H1 (cell line): ENCODE measurements at regions not wholly inside any gene's neighbourhood (a gene's known extent, or its start where the extent isn't known, plus 50 kb on each side); places are given as distances from the start of the nearest gene placed in this dataset.
A peak's percentile ranks its signal among the peaks of the same experiment; 100 is the strongest.

Source experiments
- CTCF ChIA-PET: fragments of 300-600 bp; sonication (Branson Sonifier 250); formaldehyde crosslinking; loops from one replicate; lab custom pipeline; 2021; ENCODE audit not compliant: partially characterized antibody; lab: Charles Lee
- POLR2A ChIA-PET: fragments of 300-600 bp; sonication (Branson Sonifier 250); formaldehyde crosslinking; loops from one replicate; lab custom pipeline; 2021; ENCODE audit warnings: inconsistent platforms; ENCODE audit not compliant: partially characterized antibody; lab: Charles Lee
- DNase-seq, 2 experiments: peaks; one replicate each; pipeline versions ENCODE4 v3.0.0 to v3.0.0-alpha.2; 2010 to 2022; ENCODE audit warnings: low spot score in 2 of 2, low read depth in 1 of 2, mixed read lengths in 1 of 2
- FAIRE-seq: peaks from 2 replicates; lab custom pipeline; 2011; peaks lifted over from hg19 to GRCh38; lab: Jason Lieb, UNC
- H2AFZ ChIP-seq: 2 replicates; pipeline ENCODE4 v1.8.1; 2012; ENCODE audit warnings: low read length, inconsistent platforms
- H2AK5ac ChIP-seq: 2 replicates; pipeline ENCODE4 v1.6.1; 2013; ENCODE audit warnings: low read depth, low read length
- H2BK120ac ChIP-seq: replicated peaks from 2 replicates; pipeline ENCODE3; 2013; ENCODE audit warnings: low read depth, low read length, inconsistent platforms
- H2BK12ac ChIP-seq: 2 replicates; pipeline ENCODE4 v1.6.1; 2013; ENCODE audit warnings: low read depth, low read length
- H2BK15ac ChIP-seq: 2 replicates; pipeline ENCODE4 v1.6.1; 2013; ENCODE audit warnings: low read length
- H2BK20ac ChIP-seq: 2 replicates; pipeline ENCODE4 v1.6.1; 2013; ENCODE audit warnings: low read length
- H2BK5ac ChIP-seq: 2 replicates; pipeline ENCODE4 v1.6.1; 2013; ENCODE audit warnings: low read depth, low read length
- H3K14ac ChIP-seq: 2 replicates; pipeline ENCODE4 v1.6.1; 2013; ENCODE audit warnings: inconsistent platforms; ENCODE audit not compliant: insufficient read length
- H3K18ac ChIP-seq: 2 replicates; pipeline ENCODE4 v1.6.1; 2013; ENCODE audit warnings: low read length; ENCODE audit errors: extremely low read depth
- H3K23ac ChIP-seq: 2 replicates; pipeline ENCODE4 v1.6.1; 2013; ENCODE audit warnings: inconsistent platforms; ENCODE audit not compliant: insufficient read length
- H3K23me2 ChIP-seq: 2 replicates; pipeline ENCODE4 v1.6.1; 2013; ENCODE audit warnings: low read depth, low read length
- H3K27ac ChIP-seq: 2 replicates; pipeline ENCODE4 v1.6.1; 2011; ENCODE audit warnings: low read depth, low read length, inconsistent platforms
- H3K27me3 ChIP-seq, 4 experiments: replicated peaks in 1 of 4; 1 replicate in 1 of 4; 2 replicates in 3 of 4; pipeline versions ENCODE4 v1.6.1 to v1.8.1; 2011 to 2013; ENCODE audit warnings: low read length in 3 of 4, mild to moderate bottlenecking in 3 of 4, inconsistent platforms in 2 of 4, mixed read lengths in 2 of 4, moderate library complexity in 1 of 4; ENCODE audit not compliant: control insufficient read depth in 3 of 4, insufficient read depth in 3 of 4; ENCODE audit errors: extremely low read depth in 1 of 4
- H3K36me3 ChIP-seq, 4 experiments: 2 replicates each; pipeline versions ENCODE4 v1.6.1 to v1.8.1; 2011 to 2013; ENCODE audit warnings: mild to moderate bottlenecking in 4 of 4, low read length in 3 of 4, moderate library complexity in 2 of 4, control low read depth in 1 of 4, inconsistent platforms in 1 of 4; ENCODE audit not compliant: insufficient read depth in 4 of 4, control insufficient read depth in 2 of 4
- H3K4ac ChIP-seq: replicated peaks from 2 replicates; pipeline ENCODE3; 2013; ENCODE audit warnings: low read length, low read depth, mixed read lengths, inconsistent platforms; ENCODE audit not compliant: insufficient read length
- H3K4me1 ChIP-seq, 4 experiments: replicated peaks in 1 of 4; 1 replicate in 1 of 4; 2 replicates in 3 of 4; pipeline versions ENCODE4 v1.6.1 to v1.8.1; 2011 to 2013; ENCODE audit warnings: low read length in 3 of 4, inconsistent platforms in 2 of 4, mixed read lengths in 1 of 4; ENCODE audit not compliant: insufficient read depth in 4 of 4, control insufficient read depth in 3 of 4
- H3K4me2 ChIP-seq, 2 experiments: 2 replicates each; pipeline versions ENCODE4 v1.6.1 to v1.8.1; 2011 to 2013; ENCODE audit warnings: low read depth in 2 of 2, low read length in 2 of 2, control low read depth in 1 of 2, inconsistent platforms in 1 of 2, mild to moderate bottlenecking in 1 of 2; ENCODE audit not compliant: insufficient read depth in 1 of 2
- H3K4me3 ChIP-seq, 4 experiments: fragments of 200-600, 300-600 bp in 1 of 4; sonication (generic), shearing (Covaris generic), sonication (Bioruptor Twin) in 1 of 4; 2 replicates each; pipeline versions ENCODE4 v1.5.1 to v1.8.1; 2011 to 2016; ENCODE audit warnings: low read length in 4 of 4, low read depth in 3 of 4, control low read depth in 2 of 4, inconsistent platforms in 2 of 4, mild to moderate bottlenecking in 2 of 4, mixed read lengths in 1 of 4, moderate library complexity in 1 of 4; ENCODE audit not compliant: insufficient read depth in 2 of 4; ENCODE audit errors: extremely low read depth in 1 of 4
- H3K56ac ChIP-seq: replicated peaks from 2 replicates; pipeline ENCODE3; 2013; ENCODE audit warnings: low read depth, mild to moderate bottlenecking, mixed read lengths, low read length, inconsistent platforms; ENCODE audit not compliant: insufficient read length
- H3K79me1 ChIP-seq: 2 replicates; pipeline ENCODE4 v1.6.1; 2013; ENCODE audit warnings: low read depth, low read length, control low read depth
- H3K79me2 ChIP-seq, 2 experiments: 2 replicates each; pipeline versions ENCODE4 v1.6.1 to v1.8.1; 2012 to 2013; ENCODE audit warnings: low read length in 2 of 2, mild to moderate bottlenecking in 2 of 2, inconsistent platforms in 1 of 2; ENCODE audit not compliant: insufficient read depth in 2 of 2, control insufficient read depth in 1 of 2
- H3K9ac ChIP-seq, 4 experiments: replicated peaks in 1 of 4; 1 replicate in 1 of 4; 2 replicates in 3 of 4; pipeline versions ENCODE4 v1.6.1 to v1.8.1; 2011 to 2013; ENCODE audit warnings: low read depth in 3 of 4, low read length in 3 of 4, control low read depth in 2 of 4, mild to moderate bottlenecking in 2 of 4, moderate library complexity in 2 of 4, inconsistent platforms in 1 of 4; ENCODE audit errors: extremely low read depth in 1 of 4
- H3K9me3 ChIP-seq, 2 experiments: 2 replicates each; pipeline versions ENCODE4 v1.6.1 to v1.8.1; 2012 to 2013; ENCODE audit warnings: mild to moderate bottlenecking in 2 of 2, moderate library complexity in 2 of 2, control low read depth in 1 of 2, inconsistent platforms in 1 of 2, low read depth in 1 of 2, low read length in 1 of 2, mixed read lengths in 1 of 2; ENCODE audit not compliant: insufficient read depth in 2 of 2
- H4K20me1 ChIP-seq, 2 experiments: replicated peaks in 1 of 2; 2 replicates each; pipeline versions ENCODE3 to v1.8.1; 2011 to 2013; ENCODE audit warnings: inconsistent platforms in 2 of 2, low read length in 2 of 2, mild to moderate bottlenecking in 1 of 2; ENCODE audit not compliant: insufficient read depth in 2 of 2, control insufficient read depth in 1 of 2
- H4K5ac ChIP-seq: 2 replicates; pipeline ENCODE4 v1.6.1; 2013; ENCODE audit warnings: low read length, low read depth, mixed read lengths, inconsistent platforms; ENCODE audit not compliant: insufficient read length
- H4K8ac ChIP-seq: 2 replicates; pipeline ENCODE4 v1.8.0; 2013; ENCODE audit warnings: mild to moderate bottlenecking, moderate library complexity, low read length, inconsistent platforms; ENCODE audit not compliant: insufficient read depth; ENCODE audit errors: extremely low read depth
- H4K91ac ChIP-seq: replicated peaks from 2 replicates; pipeline ENCODE3; 2013; ENCODE audit warnings: low read length, mixed read lengths, inconsistent platforms; ENCODE audit not compliant: insufficient read length
- RAD21 ChIP-seq, 2 experiments: IDR thresholded peaks in 1 of 2; conservative IDR thresholded peaks in 1 of 2; 2 replicates each; pipeline ENCODE4 v1.6.1; 2011; ENCODE audit warnings: low read depth in 2 of 2, low read length in 2 of 2, improper control_type of control experiment in 1 of 2, inconsistent platforms in 1 of 2, mild to moderate bottlenecking in 1 of 2, moderate library complexity in 1 of 2
- ZNF274 ChIP-seq: IDR thresholded peaks from 2 replicates; pipeline ENCODE4 v1.7.0; 2012; ENCODE audit warnings: low read length, borderline replicate concordance; ENCODE audit errors: extremely low read depth
- WGBS, 2 experiments: shearing (Covaris generic) in 1 of 2; methylation state at CpG; one replicate each; pipeline versions ENCODE4 v1.1.6 to v1.1.7; 2013 to 2015; ENCODE audit warnings: low lambda C conversion rate in 2 of 2, mixed read lengths in 2 of 2, inconsistent platforms in 1 of 2, low coverage in 1 of 2, missing lambda C conversion rate in 1 of 2; ENCODE audit not compliant: insufficient replicate concordance in 2 of 2, insufficient coverage in 1 of 2, insufficient read length in 1 of 2; ENCODE audit errors: extremely low coverage in 1 of 2, missing lambda C conversion rate in 1 of 2; 5-methylcytosine and 5-hydroxymethylcytosine counted together

DNA sequence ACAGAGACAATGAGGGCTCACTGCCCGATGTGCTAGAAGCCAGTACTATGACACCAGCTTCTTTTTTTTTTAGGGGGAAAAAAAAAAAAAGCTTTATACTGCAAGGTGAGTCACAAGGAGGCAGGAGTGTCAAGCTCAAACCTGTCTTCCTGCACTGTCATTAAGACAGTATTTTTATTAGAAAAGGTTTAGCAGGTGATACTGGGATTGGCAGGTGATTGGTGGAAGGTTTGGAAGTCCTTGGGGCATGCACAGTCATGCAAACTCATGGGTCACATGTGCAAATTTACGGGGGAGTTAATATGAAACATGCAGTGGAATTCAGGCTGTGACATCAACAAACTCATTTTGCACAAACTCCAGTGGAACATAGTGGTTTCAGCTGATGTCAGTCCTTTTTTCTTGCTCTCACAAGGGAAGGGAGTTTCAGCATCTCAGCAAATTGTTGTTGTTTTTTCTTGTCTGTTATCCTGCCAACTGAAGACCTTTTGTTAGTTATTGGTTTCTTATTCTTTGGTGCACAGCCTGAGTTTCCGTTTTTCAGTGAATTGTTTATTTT is 530.6 kb downstream of the ANKRD7 start:
- no peak overlapping the region for H2BK12ac ChIP-seq
- no peak overlapping the region for H3K4ac ChIP-seq
- no peak overlapping the region for H3K18ac ChIP-seq
- FAIRE-seq = no peak
- H3K27me3 ChIP-seq = no peaks in the 10 kb centered on the region
- H3K23ac ChIP-seq = no peak overlapping the region
- no peaks in the 10 kb centered on the region for H3K4me1 ChIP-seq
- no peak overlapping the region for H3K27ac ChIP-seq
- no peaks in the 10 kb centered on the region for H4K20me1 ChIP-seq
- H3K36me3 ChIP-seq = no peaks in the 10 kb centered on the region
- no peak overlapping the region for H3K4me3 ChIP-seq
- H3K79me2 ChIP-seq = no peaks in the 10 kb centered on the region
- CTCF ChIA-PET = interaction anchor here (1.2 kb wide), 1 partner anchor 421 kb away, joined by 4 read pairs; no protein-coding TSS in a partner anchor
- no peak overlapping the region for H3K56ac ChIP-seq
- WGBS, 2 experiments = 91% methylated on average over 2 of the region's 3 CpGs; no CpG with 5 or more reads in 1 of the 2 experiments
- TF ChIP-seq ZNF274 = no peak
- TF ChIP-seq RAD21 (IDR thresholded peaks at IDR 0.05 in 1 of 2, conservative IDR thresholded peaks at IDR 0.05 in 1 of 2; ENCODE audit: low read depth in 2 of 2, low read length in 2 of 2) = 0 out of 4 replicates have a peak, but pooled peaks of 1 of the 2 experiments have one; percentile 17
- TF ChIP-seq, all 59 proteins: peak for 1
- H4K8ac ChIP-seq = no peak overlapping the region
- no peaks in the 10 kb centered on the region for H3K79me1 ChIP-seq
- H2BK20ac ChIP-seq = no peak overlapping the region
- H4K91ac ChIP-seq = no peak overlapping the region
- H3K9me3 ChIP-seq = no peaks in the 10 kb centered on the region
- POLR2A ChIA-PET = no interaction called here
- no peak overlapping the region for H2BK5ac ChIP-seq
- no peak overlapping the region for H3K14ac ChIP-seq
- no peak overlapping the region; the same call in 1 of the 2 replicates for H2AFZ ChIP-seq
- no peak overlapping the region for H2AK5ac ChIP-seq
- H2BK15ac ChIP-seq = no peak overlapping the region
- no peak for DNase-seq
- no peaks in the 10 kb centered on the region for H3K23me2 ChIP-seq
- H3K9ac ChIP-seq = no peak overlapping the region
- no peak overlapping the region for H2BK120ac ChIP-seq
- no peak overlapping the region for H3K4me2 ChIP-seq
- no peak overlapping the region for H4K5ac ChIP-seq
